AG08395 (cell line): ENCODE measurements at regions not wholly inside any gene's neighbourhood (a gene's known extent, or its start where the extent isn't known, plus 50 kb on each side); places are given as distances from the start of the nearest gene placed in this dataset.
"Not testable (repeated sequence)": the region's sequence is repeated elsewhere in the genome, so short reads cannot be mapped to it uniquely, and the experiment has no call there.

Experiments
- DNase-seq: peaks from one replicate; pipeline ENCODE4 v3.0.0; 2012; ENCODE audit warnings: mixed read lengths, low spot score

- no peak for DNase-seq
Observed at GRCh38 chr5:163789870-163790269, 284.5 kb downstream of the MAT2B start.

- DNase-seq, result no peak
Observed at GRCh38 chr5:163790497-163790896, 285.1 kb downstream of the MAT2B start.

GRCh38 chr5:163794993-163795392 lies 289.6 kb downstream of the MAT2B start:
- DNase-seq, result no peak

- DNase-seq, result no peak
Observed at GRCh38 chr5:163807781-163808180, 302.4 kb downstream of the MAT2B start.

- DNase-seq, result no peak
Observed at GRCh38 chr5:163809473-163809872, 304.1 kb downstream of the MAT2B start.

GRCh38 chr5:163813900-163814299 lies 308.5 kb downstream of the MAT2B start:
- no peak for DNase-seq

- no peak for DNase-seq
Observed at GRCh38 chr5:163815240-163815791, 309.9 kb downstream of the MAT2B start.

- DNase-seq, result no peak
Observed at GRCh38 chr5:163821142-163821541, 315.7 kb downstream of the MAT2B start.

- DNase-seq, result no peak
Observed at GRCh38 chr5:163822548-163822947, 317.1 kb downstream of the MAT2B start.

GRCh38 chr5:163825661-163826060 lies 320.2 kb downstream of the MAT2B start:
- DNase-seq, result no peak

- no peak for DNase-seq
Observed at GRCh38 chr5:163826201-163826600, 320.8 kb downstream of the MAT2B start.

- no peak for DNase-seq
Observed at GRCh38 chr5:163832155-163832554, 326.7 kb downstream of the MAT2B start.

GRCh38 chr5:163838738-163839137 lies 333.3 kb downstream of the MAT2B start:
- DNase-seq, result no peak

- no peak for DNase-seq
Observed at GRCh38 chr5:163846512-163846911, 341.1 kb downstream of the MAT2B start.

GRCh38 chr5:163855754-163856153 lies 350.3 kb downstream of the MAT2B start:
- DNase-seq, result no peak

GRCh38 chr5:163861670-163862069 lies 356.3 kb downstream of the MAT2B start:
- DNase-seq, result no peak

- DNase-seq, result no peak
Observed at GRCh38 chr5:163867324-163867723, 361.9 kb downstream of the MAT2B start.

GRCh38 chr5:163867738-163868137 lies 362.3 kb downstream of the MAT2B start:
- DNase-seq, result no peak

GRCh38 chr5:163869581-163869980 lies 364.2 kb downstream of the MAT2B start:
- DNase-seq, result no peak

GRCh38 chr5:163870441-163870840 lies 365.0 kb downstream of the MAT2B start:
- no peak for DNase-seq

GRCh38 chr5:163874431-163874830 lies 369.0 kb downstream of the MAT2B start:
- DNase-seq, result no peak

- DNase-seq, result not testable (repeated sequence)
Observed at GRCh38 chr5:163874912-163875311, 369.5 kb downstream of the MAT2B start.

GRCh38 chr5:163877865-163878264 lies 372.4 kb downstream of the MAT2B start:
- no peak for DNase-seq

GRCh38 chr5:163878490-163878889 lies 373.1 kb downstream of the MAT2B start:
- DNase-seq, result no peak

- DNase-seq, result no peak
Observed at GRCh38 chr5:163880302-163880701, 374.9 kb downstream of the MAT2B start.
